ENCODE measurements at regions not wholly inside any gene's neighbourhood (a gene's known extent, or its start where the extent isn't known, plus 50 kb on each side); places are given as distances from the start of the nearest gene placed in this dataset.

DNA sequence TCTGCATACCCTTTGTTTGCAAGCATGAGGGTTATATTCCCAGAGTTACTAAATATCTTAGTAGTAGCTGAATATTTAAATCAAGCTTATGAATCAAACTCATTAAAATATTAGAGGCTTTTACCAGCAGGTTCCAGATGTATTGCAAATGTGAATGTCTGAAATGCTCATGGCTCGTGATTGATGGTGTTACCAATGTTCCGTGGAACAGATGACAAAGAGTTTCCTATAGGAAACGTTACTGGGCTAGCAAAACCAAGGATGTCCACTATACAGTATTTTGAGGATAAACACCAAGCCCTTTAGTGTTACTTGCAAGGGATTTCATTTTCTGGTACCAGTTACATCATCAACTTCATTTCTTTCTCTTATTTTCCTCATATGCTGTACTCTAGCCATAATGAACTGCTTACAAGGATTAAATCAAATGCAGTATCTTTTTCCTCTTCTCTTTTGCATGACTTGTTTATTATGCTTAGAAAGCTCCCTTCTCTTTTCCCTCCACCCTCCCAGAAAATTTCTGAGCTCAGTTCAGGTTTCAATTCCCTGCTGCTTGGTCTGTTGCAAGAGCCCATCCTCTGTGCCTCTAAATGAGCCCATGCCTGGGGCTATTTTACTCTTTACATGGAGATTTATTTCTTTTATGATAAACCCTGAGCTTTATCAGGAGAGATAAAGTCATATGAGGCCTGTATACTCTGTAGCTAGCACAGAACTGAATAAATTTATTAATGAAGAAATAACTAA, 1537.1 kb upstream of the GOT2 start:
- Histone ChIP-seq H3K27me3 (ENCODE audit: low read length) (no peaks in the 10 kb centered on the region), H3K4me1 (ENCODE audit: insufficient read depth, low read length) (no peaks in the 10 kb centered on the region), H4K20me1 (ENCODE audit: low read length) (no peaks in the 10 kb centered on the region), H3K9ac (ENCODE audit: low read length) (no peak overlapping the region), H3K27ac (ENCODE audit: low read length) (no peak overlapping the region), H3K4me2 (ENCODE audit: low read length) (no peak overlapping the region), H3K9me3 (ENCODE audit: low read length) (no peaks in the 10 kb centered on the region), H3K79me2 (ENCODE audit: low read length) (no peaks in the 10 kb centered on the region), H3F3A (ENCODE audit: low read length, unreplicated experiment) (no peaks in the 10 kb centered on the region), H3K4me3 (ENCODE audit: low read length) (no peak overlapping the region), H3K36me3 (ENCODE audit: low read depth, low read length) (no peaks in the 10 kb centered on the region), H2AFZ (ENCODE audit: low read length) (no peak overlapping the region), H3K9me2 (replicated peaks; ENCODE audit: low read length) (no peaks in the 10 kb centered on the region)
- no TSS peak for BruUV-seq (replicated peaks)
- ATAC-seq (no peak), DNase-seq (no peak)
- TF ChIP-seq EZH2 (IDR thresholded peaks at IDR 0.05; ENCODE audit: low read length, unreplicated experiment) (no peak), EZH2phosphoT487 (IDR thresholded peaks at IDR 0.05; ENCODE audit: borderline replicate concordance, low read length) (no peak)
- TF ChIP-seq, protein P1, sequence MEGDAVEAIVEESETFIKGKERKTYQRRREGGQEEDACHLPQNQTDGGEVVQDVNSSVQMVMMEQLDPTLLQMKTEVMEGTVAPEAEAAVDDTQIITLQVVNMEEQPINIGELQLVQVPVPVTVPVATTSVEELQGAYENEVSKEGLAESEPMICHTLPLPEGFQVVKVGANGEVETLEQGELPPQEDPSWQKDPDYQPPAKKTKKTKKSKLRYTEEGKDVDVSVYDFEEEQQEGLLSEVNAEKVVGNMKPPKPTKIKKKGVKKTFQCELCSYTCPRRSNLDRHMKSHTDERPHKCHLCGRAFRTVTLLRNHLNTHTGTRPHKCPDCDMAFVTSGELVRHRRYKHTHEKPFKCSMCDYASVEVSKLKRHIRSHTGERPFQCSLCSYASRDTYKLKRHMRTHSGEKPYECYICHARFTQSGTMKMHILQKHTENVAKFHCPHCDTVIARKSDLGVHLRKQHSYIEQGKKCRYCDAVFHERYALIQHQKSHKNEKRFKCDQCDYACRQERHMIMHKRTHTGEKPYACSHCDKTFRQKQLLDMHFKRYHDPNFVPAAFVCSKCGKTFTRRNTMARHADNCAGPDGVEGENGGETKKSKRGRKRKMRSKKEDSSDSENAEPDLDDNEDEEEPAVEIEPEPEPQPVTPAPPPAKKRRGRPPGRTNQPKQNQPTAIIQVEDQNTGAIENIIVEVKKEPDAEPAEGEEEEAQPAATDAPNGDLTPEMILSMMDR (conservative IDR thresholded peaks at IDR 0.05; ENCODE audit: low read depth, low read length): no peak
- POLR2A ChIA-PET (ENCODE audit: unreplicated experiment): no interaction called here
- CTCF ChIA-PET: no interaction called here
- intact Hi-C loops (cut with micrococcal nuclease): no loop called here

DNA sequence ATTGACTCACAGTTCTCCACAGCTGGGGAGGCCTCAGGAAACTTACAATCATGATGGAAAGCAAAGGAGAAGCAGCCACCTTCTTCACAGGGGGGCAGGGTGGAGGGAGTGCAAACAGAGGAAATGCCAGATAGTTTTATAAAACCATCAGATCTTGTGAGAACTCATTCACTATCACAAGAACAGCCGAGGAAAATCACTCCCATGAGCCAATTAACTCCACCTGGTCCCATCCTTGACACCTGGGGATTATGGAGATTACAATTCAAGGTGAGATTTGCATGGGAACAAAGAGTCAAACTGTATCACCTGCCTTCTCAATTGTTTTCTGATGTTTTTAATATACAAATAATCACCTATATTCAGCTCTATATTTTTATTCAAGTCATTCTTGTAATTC, 1527.3 kb upstream of the GOT2 start:
- ATAC-seq: no peak
- intact Hi-C loops (cut with micrococcal nuclease): no loop called here
- BruUV-seq (replicated peaks): no TSS peak
- no peak overlapping the region for H3K9ac ChIP-seq (ENCODE audit: low read length)
- TF ChIP-seq, protein P1 (conservative IDR thresholded peaks at IDR 0.05; ENCODE audit: low read depth, low read length): no peak
- TF ChIP-seq EZH2phosphoT487 (IDR thresholded peaks at IDR 0.05; ENCODE audit: borderline replicate concordance, low read length): no peak
- no peak for TF ChIP-seq EZH2 (IDR thresholded peaks at IDR 0.05; ENCODE audit: low read length, unreplicated experiment)
- H3K27ac ChIP-seq (ENCODE audit: low read length): no peak overlapping the region
- no peaks in the 10 kb centered on the region for H3K36me3 ChIP-seq (ENCODE audit: low read depth, low read length)
- no peaks in the 10 kb centered on the region for H3K9me2 ChIP-seq (replicated peaks; ENCODE audit: low read length)
- no peaks in the 10 kb centered on the region for H4K20me1 ChIP-seq (ENCODE audit: low read length)
- no peak overlapping the region for H3K4me3 ChIP-seq (ENCODE audit: low read length)
- POLR2A ChIA-PET (ENCODE audit: unreplicated experiment): no interaction called here
- H3K4me1 ChIP-seq (ENCODE audit: insufficient read depth, low read length): no peaks in the 10 kb centered on the region
- no peak overlapping the region for H2AFZ ChIP-seq (ENCODE audit: low read length)
- no peaks in the 10 kb centered on the region for H3K9me3 ChIP-seq (ENCODE audit: low read length)
- no peaks in the 10 kb centered on the region for H3K79me2 ChIP-seq (ENCODE audit: low read length)
- DNase-seq: no peak
- no peaks in the 10 kb centered on the region for H3K27me3 ChIP-seq (ENCODE audit: low read length)
- no peaks in the 10 kb centered on the region for H3F3A ChIP-seq (ENCODE audit: low read length, unreplicated experiment)
- no peak overlapping the region for H3K4me2 ChIP-seq (ENCODE audit: low read length)
- CTCF ChIA-PET: no interaction called here

DNA sequence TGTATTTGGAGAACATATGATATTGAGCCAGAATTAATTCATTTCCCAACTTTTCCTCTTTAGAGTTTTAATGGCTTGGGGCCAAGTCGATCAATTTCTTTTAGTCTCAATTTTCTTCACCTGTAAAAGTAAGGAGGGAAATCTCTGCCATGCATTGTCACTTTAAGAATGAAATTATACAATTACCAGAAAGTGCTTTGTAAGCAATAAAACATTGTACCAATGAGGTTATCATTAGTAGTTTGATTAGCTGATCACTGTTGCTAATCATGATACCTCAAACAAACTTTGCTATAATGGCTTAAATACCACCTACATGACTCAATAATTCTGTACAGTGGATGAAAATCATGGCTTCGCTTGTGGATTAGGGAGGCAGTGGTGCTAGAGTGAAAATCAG, 1525.8 kb upstream of the GOT2 start:
- H3K9me3 ChIP-seq (ENCODE audit: low read length): no peaks in the 10 kb centered on the region

More for the DNA sequence above, 1525.8 kb upstream of the GOT2 start:
- no peaks in the 10 kb centered on the region for H3K79me2 ChIP-seq (ENCODE audit: low read length)
- no peak for DNase-seq
- ATAC-seq: no peak
- intact Hi-C loops (cut with micrococcal nuclease): no loop called here
- no peaks in the 10 kb centered on the region for H3K4me1 ChIP-seq (ENCODE audit: insufficient read depth, low read length)
- no peak overlapping the region for H3K4me3 ChIP-seq (ENCODE audit: low read length)
- POLR2A ChIA-PET (ENCODE audit: unreplicated experiment): no interaction called here
- no peaks in the 10 kb centered on the region for H3K27me3 ChIP-seq (ENCODE audit: low read length)
- no peak overlapping the region for H3K27ac ChIP-seq (ENCODE audit: low read length)
- H3K9me2 ChIP-seq (replicated peaks; ENCODE audit: low read length): no peaks in the 10 kb centered on the region
- H4K20me1 ChIP-seq (ENCODE audit: low read length): no peaks in the 10 kb centered on the region
- TF ChIP-seq EZH2phosphoT487 (IDR thresholded peaks at IDR 0.05; ENCODE audit: borderline replicate concordance, low read length) (no peak), EZH2 (IDR thresholded peaks at IDR 0.05; ENCODE audit: low read length, unreplicated experiment) (no peak)
- TF ChIP-seq, protein P1 (conservative IDR thresholded peaks at IDR 0.05; ENCODE audit: low read depth, low read length): no peak
- no TSS peak for BruUV-seq (replicated peaks)
- CTCF ChIA-PET: no interaction called here
- H3K4me2 ChIP-seq (ENCODE audit: low read length): no peak overlapping the region
- no peak overlapping the region for H2AFZ ChIP-seq (ENCODE audit: low read length)
- no peaks in the 10 kb centered on the region for H3K36me3 ChIP-seq (ENCODE audit: low read depth, low read length)
- no peaks in the 10 kb centered on the region for H3F3A ChIP-seq (ENCODE audit: low read length, unreplicated experiment)
- no peak overlapping the region for H3K9ac ChIP-seq (ENCODE audit: low read length)

Measured in PC-3 (cell line).